CD4-positive, alpha-beta T cell treated with Interleukin-4 for 4 hours (primary cell): ENCODE measurements at regions not wholly inside any gene's neighbourhood (a gene's known extent, or its start where the extent isn't known, plus 50 kb on each side); places are given as distances from the start of the nearest gene placed in this dataset.
"Not testable (repeated sequence)": the region's sequence is repeated elsewhere in the genome, so short reads cannot be mapped to it uniquely, and the experiment has no call there.

Experiments used
- DNase-seq: peaks from one replicate; pipeline ENCODE4 v3.0.0-alpha.2; 2020

GRCh38 chr2:44051593-44052347, 56.0 kb upstream of the LRPPRC start:
- no peak for DNase-seq

DNA sequence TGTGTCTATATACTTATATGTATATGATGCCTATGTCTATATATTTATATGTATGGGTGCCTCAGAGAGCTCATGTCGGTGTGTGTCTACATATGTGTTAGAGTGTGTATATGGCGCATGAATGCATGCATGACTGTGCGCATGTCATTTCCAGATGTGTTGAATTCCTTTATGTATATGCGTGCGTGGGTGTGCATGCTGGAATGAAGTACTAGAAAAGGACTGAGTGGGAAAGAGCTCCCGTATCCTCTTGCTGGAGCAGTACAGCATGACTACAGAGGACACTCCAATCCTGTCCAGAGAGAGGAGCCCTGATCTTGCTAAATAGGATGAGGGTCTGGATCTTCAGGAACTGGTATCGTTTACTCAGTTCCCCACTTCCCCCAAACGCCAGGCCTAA, 56.8 kb upstream of the LRPPRC start:
- no peak for DNase-seq

GRCh38 chr2:44053052-44053451, 57.3 kb upstream of the LRPPRC start:
- DNase-seq: no peak

DNA sequence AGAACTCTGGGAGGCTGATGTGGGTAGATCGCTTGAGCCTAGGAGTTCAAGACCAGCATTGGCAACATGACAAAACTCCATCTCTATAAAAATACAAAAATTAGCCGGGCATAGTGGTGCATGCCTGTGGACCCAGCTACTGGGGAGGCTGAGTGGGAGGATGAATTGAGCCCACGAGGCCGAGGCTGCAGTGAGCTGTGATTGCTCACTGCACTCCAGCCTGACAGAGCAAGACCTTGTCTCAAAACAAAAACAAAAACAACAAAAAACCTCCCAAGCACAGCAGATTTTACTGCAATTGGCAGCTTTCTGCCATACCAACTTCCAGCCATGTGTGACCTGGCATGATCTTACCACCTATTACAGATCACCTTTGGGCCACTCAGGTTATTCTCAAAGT, 57.7 kb upstream of the LRPPRC start:
- DNase-seq: no peak

GRCh38 chr2:44055229-44055628, 59.4 kb upstream of the LRPPRC start:
- DNase-seq: no peak

DNA sequence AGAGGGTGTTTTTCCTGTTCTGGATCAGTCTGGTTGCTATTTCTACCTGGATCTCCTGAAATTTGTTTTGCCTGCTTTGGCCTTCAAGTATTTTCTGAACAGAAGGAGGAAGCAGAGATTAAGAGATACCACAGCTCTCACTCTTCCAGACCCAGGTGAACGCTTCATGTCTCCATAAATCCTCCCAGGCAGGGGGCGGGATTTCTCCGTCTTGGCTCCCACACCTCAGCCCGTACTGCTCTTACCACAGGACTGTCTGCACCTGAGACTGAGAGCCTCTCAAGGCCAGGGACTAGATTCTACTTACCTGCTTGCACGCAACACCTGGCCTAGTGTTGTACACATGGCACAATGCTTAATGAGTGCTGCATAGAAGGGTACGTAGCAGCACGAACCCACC, 59.9 kb upstream of the LRPPRC start:
- DNase-seq: no peak

DNA sequence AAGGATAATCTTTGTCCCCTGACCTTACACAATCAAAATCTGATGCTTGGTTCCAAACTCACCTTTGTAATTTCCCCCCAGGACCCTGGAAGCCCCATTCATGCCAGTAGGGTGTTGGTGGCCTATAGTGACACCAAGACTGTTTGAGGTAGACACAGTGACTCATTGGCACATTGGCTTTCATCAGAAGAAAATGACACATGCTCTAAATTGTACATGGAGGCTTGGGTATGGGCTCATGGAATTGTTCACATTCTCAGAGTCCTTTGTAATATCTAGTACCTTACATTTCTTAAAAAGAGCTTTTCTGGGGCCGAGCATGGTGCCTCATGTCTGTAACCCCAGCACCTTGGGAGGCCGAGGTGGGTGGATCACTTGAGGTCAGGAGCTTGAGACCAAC, 61.2 kb upstream of the LRPPRC start:
- no peak for DNase-seq

DNA sequence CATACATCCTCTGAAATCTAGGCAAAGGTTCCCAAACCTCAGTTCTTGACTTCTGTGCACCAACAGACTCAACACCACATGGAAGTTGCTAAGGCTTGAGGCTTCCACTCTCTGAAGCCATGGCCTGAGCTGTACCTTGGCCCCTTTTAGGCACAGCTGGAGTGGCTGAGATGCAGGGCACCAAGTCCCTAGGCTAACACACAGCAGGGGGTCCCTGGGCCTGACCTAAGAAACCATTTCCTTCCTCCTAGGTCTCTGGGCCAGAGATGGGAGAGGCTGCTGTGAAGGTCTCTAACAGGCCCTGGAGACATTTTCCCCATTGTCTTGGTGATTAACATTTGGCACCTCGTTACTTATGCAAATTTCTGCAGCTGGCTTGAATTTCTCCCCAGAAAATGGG, 64.5 kb upstream of the LRPPRC start:
- not testable (repeated sequence) for DNase-seq

DNA sequence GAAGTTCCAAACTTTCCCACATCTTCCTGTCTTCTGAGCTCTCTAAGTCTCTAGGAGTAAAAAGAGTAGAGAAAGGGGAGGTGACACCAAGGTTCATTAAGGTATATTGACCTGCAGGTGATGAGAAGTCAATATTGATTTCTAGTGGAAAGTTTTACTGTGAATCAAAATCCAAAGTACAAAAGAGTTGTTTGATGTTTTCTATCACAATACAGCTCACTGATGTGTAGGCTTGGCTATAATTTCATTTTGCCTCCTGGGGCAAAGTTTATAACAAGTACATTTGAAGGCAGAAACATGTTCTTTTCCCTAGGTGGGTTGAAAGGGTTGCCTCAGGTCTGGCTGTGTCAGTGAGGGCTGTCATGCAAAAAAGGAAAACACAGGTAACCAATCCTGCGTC, 65.2 kb upstream of the LRPPRC start:
- no peak for DNase-seq

- DNase-seq: no peak
Observed at GRCh38 chr2:44061469-44061868, 65.7 kb upstream of the LRPPRC start.

DNA sequence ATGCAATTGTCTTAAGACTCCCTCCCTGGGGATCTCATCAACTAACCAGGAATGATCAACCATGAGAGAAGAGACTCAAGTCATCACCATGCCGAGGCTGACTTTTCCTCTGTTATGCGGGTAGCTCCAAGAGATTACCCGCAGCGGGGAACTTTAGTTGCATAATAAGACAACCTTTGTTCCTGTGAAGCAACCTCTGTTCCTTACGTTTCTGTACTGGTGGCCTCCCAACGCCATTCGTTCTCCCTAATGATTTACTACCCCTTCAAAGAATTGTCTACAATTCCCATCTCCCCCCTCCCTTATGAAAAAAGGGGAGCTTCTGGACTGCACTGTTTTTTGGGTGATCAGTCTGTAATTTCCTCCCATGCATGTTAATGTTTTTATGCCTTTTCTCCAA, 66.1 kb upstream of the LRPPRC start:
- no peak for DNase-seq

GRCh38 chr2:44063033-44063432, 67.2 kb upstream of the LRPPRC start:
- DNase-seq: no peak

DNA sequence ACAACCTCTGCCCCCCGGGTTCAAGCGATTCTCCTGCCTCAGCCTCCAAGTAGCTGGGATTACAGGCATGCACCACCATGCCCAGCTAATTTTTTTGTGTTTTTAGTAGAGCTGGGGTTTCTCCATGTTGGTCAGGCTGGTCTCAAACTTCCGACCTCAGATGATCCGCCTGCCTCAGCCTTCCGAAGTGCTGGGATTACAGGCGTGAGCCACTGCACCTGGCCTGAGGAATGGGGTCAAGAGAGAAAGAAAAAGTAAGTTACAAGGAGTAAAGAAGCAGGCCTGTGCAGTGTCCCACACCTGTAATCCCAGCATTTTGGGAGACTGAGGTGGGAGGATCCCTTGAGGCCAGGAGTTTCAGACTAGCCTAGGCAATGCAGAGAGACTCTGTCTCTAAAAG, 68.5 kb upstream of the LRPPRC start:
- not testable (repeated sequence) for DNase-seq

DNA sequence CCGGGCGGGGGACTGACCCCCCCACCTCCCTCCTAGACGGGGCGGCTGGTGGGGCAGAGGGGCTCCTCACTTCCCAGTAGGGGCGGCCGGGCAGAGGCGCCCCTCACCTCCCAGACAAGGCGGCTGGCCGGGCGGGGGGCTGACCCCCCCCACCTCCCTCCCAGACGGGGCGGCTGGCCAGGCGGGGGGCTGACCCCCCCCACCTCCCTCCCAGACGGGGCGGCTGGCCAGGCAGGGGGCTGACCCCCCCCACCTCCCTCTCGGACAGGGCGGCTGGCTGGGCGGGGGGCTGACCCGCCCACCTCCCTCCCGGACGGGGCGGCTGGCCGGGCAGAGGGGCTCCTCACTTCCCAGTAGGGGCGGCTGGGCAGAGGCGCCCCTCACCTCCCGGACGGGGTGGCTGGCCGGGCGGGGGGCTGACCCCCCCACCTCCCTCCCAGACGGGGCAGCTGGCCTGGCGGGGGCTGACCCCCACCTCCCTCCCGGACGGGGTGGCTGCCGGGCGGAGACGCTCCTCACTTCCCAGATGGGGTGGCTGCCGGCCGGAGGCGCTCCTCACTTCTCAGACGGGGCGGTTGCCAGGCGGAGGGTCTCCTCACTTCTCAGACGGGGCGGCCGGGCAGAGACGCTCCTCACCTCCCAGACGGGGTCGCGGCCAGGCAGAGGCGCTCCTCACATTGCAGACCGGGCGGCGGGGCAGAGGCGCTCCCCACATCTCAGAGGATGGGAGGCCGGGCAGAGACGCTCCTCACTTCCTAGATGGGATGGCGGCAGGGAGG, 71.4 kb upstream of the LRPPRC start:
- not testable (repeated sequence) for DNase-seq

DNA sequence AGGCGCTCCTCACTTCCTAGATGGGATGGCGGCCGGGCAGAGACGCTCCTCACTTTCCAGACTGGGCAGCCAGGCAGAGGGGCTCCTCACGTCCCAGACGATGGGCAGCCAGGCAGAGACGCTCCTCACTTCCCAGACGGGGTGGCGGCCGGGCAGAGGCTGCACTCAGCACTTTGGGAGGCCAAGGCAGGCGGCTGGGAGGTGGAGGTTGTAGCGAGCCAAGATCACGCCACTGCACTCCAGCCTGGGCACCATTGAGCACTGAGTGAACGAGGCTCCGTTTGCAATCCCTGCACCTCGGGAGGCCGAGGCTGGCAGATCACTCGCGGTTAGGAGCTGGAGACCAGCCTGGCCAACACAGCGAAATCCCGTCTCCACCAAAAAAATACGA, 72.0 kb upstream of the LRPPRC start:
- DNase-seq: not testable (repeated sequence)

DNA sequence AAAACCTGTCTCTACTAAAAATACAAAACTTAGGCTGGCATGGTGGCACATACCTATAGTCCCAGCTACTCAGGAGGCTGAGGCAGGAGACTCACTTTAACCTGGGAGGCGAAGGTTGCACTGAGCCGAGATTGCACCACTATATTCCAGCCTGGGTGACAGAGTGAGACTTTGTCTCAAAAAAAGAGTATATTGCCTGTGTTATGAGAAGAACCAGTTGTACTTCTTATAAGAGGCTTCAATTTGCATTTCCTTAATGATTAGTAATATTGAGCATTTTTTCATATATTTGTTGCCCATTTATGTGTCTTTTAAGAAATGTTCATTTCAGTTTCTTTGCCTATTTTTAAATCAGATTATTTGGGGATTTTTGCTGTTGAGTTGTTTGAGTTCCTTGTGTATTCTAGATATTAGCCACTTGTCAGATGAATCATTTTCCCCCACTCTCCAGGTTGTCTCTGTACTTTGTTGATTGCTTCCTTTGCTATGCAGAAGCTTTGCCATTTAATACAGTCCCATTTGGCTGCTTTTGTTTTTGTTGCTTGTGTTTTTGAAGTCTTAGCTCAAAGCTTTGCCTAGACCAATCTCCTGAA, 75.8 kb upstream of the LRPPRC start:
- no peak for DNase-seq

DNA sequence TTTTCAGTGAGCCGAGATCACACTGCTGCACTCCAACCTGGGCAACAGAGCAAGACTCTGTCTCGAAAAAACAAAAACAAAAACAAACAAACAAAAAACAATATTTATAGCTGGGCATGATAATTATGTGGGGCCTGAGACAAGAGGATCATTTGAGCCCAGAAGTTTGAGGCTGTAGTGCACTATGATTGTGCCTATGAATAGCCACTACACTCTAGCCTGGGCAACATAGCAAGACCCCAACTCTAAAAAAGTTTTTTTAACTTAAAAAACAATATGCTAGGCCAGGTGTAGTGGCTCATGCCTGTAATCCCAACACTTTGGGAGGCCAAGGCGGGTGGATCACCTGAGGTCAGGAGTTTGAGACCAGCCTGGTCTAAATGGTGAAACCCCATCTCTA, 77.9 kb upstream of the LRPPRC start:
- DNase-seq: not testable (repeated sequence)

- not testable (repeated sequence) for DNase-seq
Observed at GRCh38 chr2:44074795-44075194, 79.0 kb upstream of the LRPPRC start.

DNA sequence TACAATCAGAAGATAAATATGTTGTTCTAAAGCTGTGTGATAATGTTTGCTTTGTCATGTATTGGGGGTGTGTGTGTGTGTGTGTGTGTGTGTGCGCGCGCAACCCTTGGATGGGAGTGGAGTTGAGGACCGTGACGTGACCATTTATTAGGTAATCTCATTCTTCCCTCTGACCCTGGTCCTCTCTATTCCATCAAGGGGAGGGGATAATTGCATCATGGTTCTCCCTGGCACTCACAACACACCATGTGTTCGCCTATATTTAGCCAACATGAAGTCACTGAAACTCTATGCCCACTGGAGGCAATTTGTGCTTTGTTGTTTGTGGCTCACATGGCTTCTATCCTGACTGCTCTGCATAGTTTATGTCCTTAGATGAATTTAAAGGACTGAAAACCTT, 79.8 kb upstream of the LRPPRC start:
- DNase-seq: no peak

GRCh38 chr2:44077942-44078511, 82.2 kb upstream of the LRPPRC start:
- DNase-seq: no peak

- no peak for DNase-seq
Observed at GRCh38 chr2:44079686-44080085, 83.9 kb upstream of the LRPPRC start.

DNA sequence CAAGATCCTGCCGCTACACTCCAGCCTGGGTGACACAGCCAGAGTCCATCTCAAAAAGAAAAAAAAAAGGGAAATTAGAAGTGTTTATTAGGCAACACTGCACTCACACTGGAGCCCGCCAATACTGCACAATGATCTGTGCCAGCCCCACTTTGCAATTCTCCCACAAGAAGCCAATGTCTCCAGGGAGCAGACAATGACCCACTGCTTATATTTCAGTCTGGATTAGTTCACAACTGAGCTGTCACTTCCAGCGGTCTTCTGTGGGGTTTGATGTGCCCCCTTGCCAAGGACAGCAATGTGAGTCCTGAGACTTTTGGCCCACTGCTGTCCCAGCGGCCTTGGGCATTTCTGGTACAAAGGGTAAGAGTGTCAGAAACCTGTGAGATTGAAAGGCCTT, 85.6 kb upstream of the PPM1B start:
- DNase-seq: no peak

DNA sequence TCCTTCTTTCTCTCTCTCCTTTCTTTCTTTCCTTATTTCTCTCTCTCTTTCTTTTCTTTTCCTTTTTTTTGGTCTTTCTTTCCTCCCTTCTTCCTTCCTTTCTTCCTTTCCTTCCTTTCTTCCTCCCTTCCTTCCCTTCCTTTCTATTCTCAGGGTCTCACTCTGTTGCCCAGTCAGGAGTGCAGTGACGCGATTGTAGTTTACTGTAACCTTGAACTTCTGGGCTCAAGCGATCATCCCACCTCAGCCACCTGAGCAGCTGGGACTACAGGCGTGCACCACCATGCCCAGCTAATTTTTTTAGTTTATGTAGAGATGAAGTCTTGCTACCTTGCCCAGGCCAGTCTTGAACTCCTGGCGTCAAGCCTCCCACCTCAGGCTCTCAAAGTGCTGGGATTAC, 83.8 kb upstream of the PPM1B start:
- DNase-seq: no peak

- no peak for DNase-seq
Observed at GRCh38 chr2:44086629-44087028, 82.0 kb upstream of the PPM1B start.
